ENCODE measurements at regions not wholly inside any gene's neighbourhood (a gene's known extent, or its start where the extent isn't known, plus 50 kb on each side); places are given as distances from the start of the nearest gene placed in this dataset.

DNA sequence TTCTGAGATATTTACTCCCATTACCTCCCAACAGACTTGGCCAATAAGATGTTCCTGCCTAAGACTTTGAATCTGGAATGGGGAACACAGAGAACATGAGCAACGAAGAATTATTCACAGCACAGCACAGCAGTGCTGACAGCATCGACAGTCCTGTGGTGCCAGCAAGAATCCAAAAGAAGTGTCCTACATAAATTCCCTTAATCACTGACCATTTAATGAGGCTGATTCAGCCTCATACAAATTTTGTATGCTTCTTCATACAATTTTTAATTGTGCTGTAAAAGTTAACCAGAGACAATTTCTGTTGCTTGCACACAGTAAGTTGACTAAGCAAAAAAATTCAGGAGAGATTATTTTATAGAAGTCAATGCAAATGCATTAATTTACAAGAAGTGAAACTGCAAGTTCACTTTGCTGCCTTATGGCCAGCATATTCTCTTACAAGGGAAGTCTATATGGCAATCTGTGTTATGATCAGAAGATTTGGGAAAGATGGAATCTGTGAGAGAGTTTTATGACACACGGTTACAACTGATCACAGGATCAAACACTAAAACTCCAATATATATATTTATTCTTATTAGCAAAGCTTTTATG, 855.9 kb downstream of the LTN1 start:
- Histone ChIP-seq H3K36me3 (replicated peaks; ENCODE audit: insufficient read depth, low read depth) (no peaks in the 10 kb centered on the region), H3K9me3 (ENCODE audit: low read depth) (no peaks in the 10 kb centered on the region), H3K27ac (no peak overlapping the region), H3K79me2 (no peaks in the 10 kb centered on the region), H3K4me2 (no peak overlapping the region), H4K20me1 (ENCODE audit: insufficient read depth, poor library complexity, severe bottlenecking) (no peaks in the 10 kb centered on the region), H3K9me2 (replicated peaks; ENCODE audit: insufficient read depth) (no peaks in the 10 kb centered on the region), H2AFZ (no peak overlapping the region), H3K27me3 (no peaks in the 10 kb centered on the region), H3K4me1 (ENCODE audit: insufficient read depth) (no peaks in the 10 kb centered on the region), H3K4me3 (no peak overlapping the region)
- WGBS (ENCODE audit: low lambda C conversion rate, missing lambda C conversion rate) = 80% methylated on average over 3 of the region's 3 CpGs
- TF ChIP-seq, protein P1, sequence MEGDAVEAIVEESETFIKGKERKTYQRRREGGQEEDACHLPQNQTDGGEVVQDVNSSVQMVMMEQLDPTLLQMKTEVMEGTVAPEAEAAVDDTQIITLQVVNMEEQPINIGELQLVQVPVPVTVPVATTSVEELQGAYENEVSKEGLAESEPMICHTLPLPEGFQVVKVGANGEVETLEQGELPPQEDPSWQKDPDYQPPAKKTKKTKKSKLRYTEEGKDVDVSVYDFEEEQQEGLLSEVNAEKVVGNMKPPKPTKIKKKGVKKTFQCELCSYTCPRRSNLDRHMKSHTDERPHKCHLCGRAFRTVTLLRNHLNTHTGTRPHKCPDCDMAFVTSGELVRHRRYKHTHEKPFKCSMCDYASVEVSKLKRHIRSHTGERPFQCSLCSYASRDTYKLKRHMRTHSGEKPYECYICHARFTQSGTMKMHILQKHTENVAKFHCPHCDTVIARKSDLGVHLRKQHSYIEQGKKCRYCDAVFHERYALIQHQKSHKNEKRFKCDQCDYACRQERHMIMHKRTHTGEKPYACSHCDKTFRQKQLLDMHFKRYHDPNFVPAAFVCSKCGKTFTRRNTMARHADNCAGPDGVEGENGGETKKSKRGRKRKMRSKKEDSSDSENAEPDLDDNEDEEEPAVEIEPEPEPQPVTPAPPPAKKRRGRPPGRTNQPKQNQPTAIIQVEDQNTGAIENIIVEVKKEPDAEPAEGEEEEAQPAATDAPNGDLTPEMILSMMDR (IDR thresholded peaks at IDR 0.05; ENCODE audit: poor library complexity) = no peak
- TF ChIP-seq EZH2phosphoT487 (IDR thresholded peaks at IDR 0.05; ENCODE audit: low read depth, severe bottlenecking, unreplicated experiment) (no peak), EZH2 (IDR thresholded peaks at IDR 0.05; ENCODE audit: borderline replicate concordance) (no peak)
- DNase-seq (ENCODE audit: low spot score) = no peak

DNA sequence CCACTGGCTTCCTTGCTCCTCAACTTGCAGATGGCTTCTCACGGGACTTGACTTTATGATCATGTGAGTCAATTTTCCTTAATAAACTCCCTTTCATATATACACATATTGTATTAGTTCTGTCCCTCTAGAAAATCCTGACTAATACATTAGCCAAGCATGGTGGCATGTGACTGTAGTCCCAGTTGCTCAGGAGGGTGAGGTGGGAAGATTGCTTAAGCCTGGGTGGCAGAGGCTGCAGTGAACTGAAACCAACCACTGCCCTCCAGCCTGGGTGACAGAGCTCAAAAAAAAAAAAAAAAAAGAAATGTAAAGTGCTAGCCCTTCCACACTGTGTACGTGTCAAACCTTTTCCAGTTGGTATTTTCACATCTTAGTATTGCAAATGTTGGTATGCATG, 857.0 kb downstream of the LTN1 start:
- H3K27me3 ChIP-seq = no peaks in the 10 kb centered on the region
- no peaks in the 10 kb centered on the region for H3K79me2 ChIP-seq
- no peak overlapping the region for H3K4me3 ChIP-seq
- H2AFZ ChIP-seq = no peak overlapping the region
- no peaks in the 10 kb centered on the region for H3K36me3 ChIP-seq (replicated peaks; ENCODE audit: insufficient read depth, low read depth)
- no peaks in the 10 kb centered on the region for H3K4me1 ChIP-seq (ENCODE audit: insufficient read depth)
- TF ChIP-seq EZH2 (IDR thresholded peaks at IDR 0.05; ENCODE audit: borderline replicate concordance) (no peak), EZH2phosphoT487 (IDR thresholded peaks at IDR 0.05; ENCODE audit: low read depth, severe bottlenecking, unreplicated experiment) (no peak)
- TF ChIP-seq, protein P1 (IDR thresholded peaks at IDR 0.05; ENCODE audit: poor library complexity) = no peak
- DNase-seq (ENCODE audit: low spot score) = no peak
- no peaks in the 10 kb centered on the region for H4K20me1 ChIP-seq (ENCODE audit: insufficient read depth, poor library complexity, severe bottlenecking)
- 92% methylated on average over 2 of the region's 2 CpGs for WGBS (ENCODE audit: low lambda C conversion rate, missing lambda C conversion rate)
- H3K4me2 ChIP-seq = no peak overlapping the region
- H3K9me3 ChIP-seq (ENCODE audit: low read depth) = no peaks in the 10 kb centered on the region
- no peaks in the 10 kb centered on the region for H3K9me2 ChIP-seq (replicated peaks; ENCODE audit: insufficient read depth)
- no peak overlapping the region for H3K27ac ChIP-seq

DNA sequence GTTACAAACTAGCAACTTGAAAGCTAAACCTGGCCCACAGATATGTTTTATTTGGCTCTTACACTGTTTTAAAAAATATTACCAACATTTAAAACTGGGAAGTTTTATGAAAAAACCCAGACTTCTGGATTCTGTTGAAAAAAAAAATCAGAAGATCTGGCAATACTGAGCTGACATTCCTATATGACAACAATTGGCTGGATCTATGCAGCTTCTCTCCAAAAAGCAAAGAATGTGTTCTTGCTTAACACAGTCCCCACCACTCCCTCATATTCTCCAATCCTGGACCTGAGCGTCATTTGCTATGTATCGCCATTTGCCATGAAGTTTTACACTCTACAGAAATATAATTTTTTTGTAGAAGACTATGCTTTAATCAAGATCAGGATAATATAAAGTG, 859.6 kb downstream of the LTN1 start:
- TF ChIP-seq, protein P1 (IDR thresholded peaks at IDR 0.05; ENCODE audit: poor library complexity) = no peak
- no peak for TF ChIP-seq EZH2phosphoT487 (IDR thresholded peaks at IDR 0.05; ENCODE audit: low read depth, severe bottlenecking, unreplicated experiment)
- Histone ChIP-seq H3K9me3 (ENCODE audit: low read depth) (no peaks in the 10 kb centered on the region), H3K9me2 (replicated peaks; ENCODE audit: insufficient read depth) (no peaks in the 10 kb centered on the region), H3K36me3 (replicated peaks; ENCODE audit: insufficient read depth, low read depth) (no peaks in the 10 kb centered on the region), H3K4me3 (no peak overlapping the region), H4K20me1 (ENCODE audit: insufficient read depth, poor library complexity, severe bottlenecking) (no peaks in the 10 kb centered on the region), H3K4me1 (ENCODE audit: insufficient read depth) (no peaks in the 10 kb centered on the region), H2AFZ (no peak overlapping the region), H3K27me3 (no peaks in the 10 kb centered on the region), H3K27ac (no peak overlapping the region), H3K79me2 (no peaks in the 10 kb centered on the region), H3K4me2 (no peak overlapping the region)
- WGBS (ENCODE audit: low lambda C conversion rate, missing lambda C conversion rate) = 95% methylated on average over 2 of the region's 2 CpGs
- DNase-seq (ENCODE audit: low spot score) = no peak

DNA sequence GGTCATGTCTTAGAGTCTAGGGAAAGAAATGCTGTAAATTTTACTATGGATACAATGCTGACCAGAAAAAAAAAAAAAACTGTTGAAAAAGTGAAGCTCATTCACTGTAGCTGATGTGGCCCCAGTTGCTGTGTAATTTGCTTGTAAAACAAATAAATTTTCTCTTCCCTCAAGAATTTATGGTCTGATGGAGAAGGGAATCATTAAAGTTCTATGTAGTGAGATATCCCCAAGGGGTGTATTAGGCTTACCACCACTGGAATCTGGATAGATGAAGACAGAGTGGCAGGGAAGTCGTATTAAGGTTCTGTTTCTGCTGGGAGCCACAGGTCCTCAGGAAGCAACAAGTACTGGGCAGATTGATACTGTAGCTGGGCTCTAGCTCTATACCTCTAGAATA, 860.0 kb downstream of the LTN1 start:
- Histone ChIP-seq H3K4me1 (ENCODE audit: insufficient read depth) (no peaks in the 10 kb centered on the region), H3K4me2 (no peak overlapping the region), H3K79me2 (no peaks in the 10 kb centered on the region), H3K36me3 (replicated peaks; ENCODE audit: insufficient read depth, low read depth) (no peaks in the 10 kb centered on the region), H3K9me3 (ENCODE audit: low read depth) (no peaks in the 10 kb centered on the region), H3K27ac (no peak overlapping the region), H2AFZ (no peak overlapping the region), H3K27me3 (no peaks in the 10 kb centered on the region), H3K9me2 (replicated peaks; ENCODE audit: insufficient read depth) (no peaks in the 10 kb centered on the region), H3K4me3 (no peak overlapping the region), H4K20me1 (ENCODE audit: insufficient read depth, poor library complexity, severe bottlenecking) (no peaks in the 10 kb centered on the region)
- 88% methylated on average over 1 of the region's 1 CpG for WGBS (ENCODE audit: low lambda C conversion rate, missing lambda C conversion rate)
- DNase-seq (ENCODE audit: low spot score) = no peak
- TF ChIP-seq EZH2phosphoT487 (IDR thresholded peaks at IDR 0.05; ENCODE audit: low read depth, severe bottlenecking, unreplicated experiment) = no peak
- TF ChIP-seq, protein P1 (IDR thresholded peaks at IDR 0.05; ENCODE audit: poor library complexity) = no peak
- TF ChIP-seq EZH2 (IDR thresholded peaks at IDR 0.05; ENCODE audit: borderline replicate concordance) = no peak
